ENCODE measurements at regions not wholly inside any gene's neighbourhood (a gene's known extent, or its start where the extent isn't known, plus 50 kb on each side); places are given as distances from the start of the nearest gene placed in this dataset.

GRCh38 chr1:234535218-234535617 is 56.2 kb upstream of the TARBP1 start (continued):
- TF ChIP-seq ZBTB3 (CRISPR knock-in tag; IDR thresholded peaks at IDR 0.05; ENCODE audit: borderline replicate concordance, low read depth) (no peak), FLYWCH1 (CRISPR knock-in tag; IDR thresholded peaks at IDR 0.05) (no peak), POGZ (CRISPR knock-in tag; IDR thresholded peaks at IDR 0.05) (no peak), ZNF556 (CRISPR knock-in tag; IDR thresholded peaks at IDR 0.05; ENCODE audit: borderline replicate concordance) (no peak), HIVEP1 (CRISPR knock-in tag; IDR thresholded peaks at IDR 0.05) (no peak), PITX1 (CRISPR knock-in tag; IDR thresholded peaks at IDR 0.05) (no peak)

- H3K9me3 ChIP-seq (ENCODE audit: low read length): no peaks in the 10 kb centered on the region
- no peaks in the 10 kb centered on the region; a peak in 2 of 5 replicates for H3K27me3 ChIP-seq (ENCODE audit: control insufficient read depth in 1 of 2, insufficient read depth in 2 of 2, low read length in 2 of 2)
- H4K20me1 ChIP-seq (ENCODE audit: insufficient read depth, low read length): no peaks in the 10 kb centered on the region
- intact Hi-C loops (cut with micrococcal nuclease; ENCODE audit: unreplicated experiment): no loop called here
- WGBS (ENCODE audit: low lambda C conversion rate): 22% methylated on average over 14 of the region's 14 CpGs
- no peak for FAIRE-seq
- no peak overlapping the region for H3K4me3 ChIP-seq (replicated peaks in 1 of 3; ENCODE audit: insufficient read depth in 1 of 3, low read depth in 2 of 3, low read length in 3 of 3)
- H3K36me3 ChIP-seq (replicated peaks in 1 of 2; ENCODE audit: control insufficient read depth in 1 of 2, insufficient read depth in 2 of 2, low read length in 2 of 2): no peaks in the 10 kb centered on the region
- no peaks in the 10 kb centered on the region for H3K79me2 ChIP-seq (ENCODE audit: insufficient read depth, low read length)
- H2AFZ ChIP-seq (ENCODE audit: low read length): no peak overlapping the region
- POLR2A ChIA-PET: no interaction called here
- peak overlapping the region; percentile 50 for H3K4me2 ChIP-seq (ENCODE audit: low read depth, low read length)
- H3K9ac ChIP-seq (ENCODE audit: insufficient read depth, low read depth, low read length): no peak overlapping the region
- H3K4me1 ChIP-seq (ENCODE audit: insufficient read depth, low read length): peaks cover 76% of the 10 kb centered on the region
- no peak for DNase-seq (ENCODE audit: low spot score)
- CTCF ChIA-PET (ENCODE audit: low intra/inter-chr PET ratio, low total read pairs): no interaction called here
- in situ Hi-C loops (cut with HindIII; ENCODE audit: extremely low pct_ligation_motif_present, low pct_unique_long_range_greater_than_20kb): no loop called here
- no peak overlapping the region for H3K27ac ChIP-seq (ENCODE audit: extremely low read length, insufficient read depth, low read length)
- no peak for ATAC-seq
- no TSS peak for BruUV-seq (replicated peaks)
- TF ChIP-seq ZBTB21 (CRISPR knock-in tag; IDR thresholded peaks at IDR 0.05): no peak
- TF ChIP-seq THYN1 (CRISPR knock-in tag; IDR thresholded peaks at IDR 0.05; ENCODE audit: borderline replicate concordance, low read depth): no peak
- TF ChIP-seq NR2F6 (IDR thresholded peaks at IDR 0.05): no peak
- TF ChIP-seq NR2F6 (CRISPR knock-in tag; IDR thresholded peaks at IDR 0.05): no peak
- no peak for TF ChIP-seq SRSF9 (IDR thresholded peaks at IDR 0.05; ENCODE audit: borderline replicate concordance, insufficient read depth, low read depth, low read length, poor library complexity, severe bottlenecking)
- no peak for TF ChIP-seq PRDM4 (CRISPR knock-in tag; IDR thresholded peaks at IDR 0.05; ENCODE audit: borderline replicate concordance)
- TF ChIP-seq DPF2 (CRISPR knock-in tag; IDR thresholded peaks at IDR 0.05; ENCODE audit: borderline replicate concordance, low read depth): no peak
- TF ChIP-seq U2AF2 (IDR thresholded peaks at IDR 0.05; ENCODE audit: low read depth, low read length): no peak
- no peak for TF ChIP-seq ZBED4 (CRISPR knock-in tag; IDR thresholded peaks at IDR 0.05; ENCODE audit: borderline replicate concordance)
- no peak for TF ChIP-seq MYC (CRISPR knock-in tag; IDR thresholded peaks at IDR 0.05; ENCODE audit: borderline replicate concordance)
- TF ChIP-seq STAG1 (CRISPR knock-in tag; IDR thresholded peaks at IDR 0.05): no peak
Measured at GRCh38 chr1:234533975-234534876, 55.2 kb upstream of the TARBP1 start.

All from HepG2 (cell line).